Heart right ventricle (tissue), 16 donors: ENCODE measurements at regions not wholly inside any gene's neighbourhood (a gene's known extent, or its start where the extent isn't known, plus 50 kb on each side); places are given as distances from the start of the nearest gene placed in this dataset.

Experiments
- ATAC-seq, 8 donors: fragments of 200-7000 bp; cut with Tn5 transposase; one replicate each; pipeline ENCODE4 v1.9.1; 2020; ENCODE audit warnings: mild to moderate bottlenecking in 8 of 8, moderate library complexity in 8 of 8, moderate number of reproducible peaks in 1 of 8
- DNase-seq, 2 donors: peaks; one replicate each; pipeline ENCODE4 v3.0.0-alpha.2; 2020
- H3K27ac ChIP-seq, 10 donors: fragments of 200-600 bp; sonication (generic) in 2 of 10; one replicate each; pipeline versions ENCODE4 v1.5.0 to v1.8.0; 2020 to 2022; ENCODE audit warnings: mild to moderate bottlenecking in 3 of 10
- H3K27me3 ChIP-seq, 7 donors: fragments of 200-600 bp; one replicate each; pipeline ENCODE4 v1.8.0; 2021 to 2022; ENCODE audit warnings: mild to moderate bottlenecking in 2 of 7
- H3K36me3 ChIP-seq, 9 donors: fragments of 200-600 bp; sonication (generic) in 1 of 9; one replicate each; pipeline versions ENCODE4 v1.5.0 to v1.8.0; 2020 to 2022; ENCODE audit warnings: mild to moderate bottlenecking in 2 of 9
- H3K4me1 ChIP-seq, 9 donors: fragments of 200-600 bp; sonication (generic) in 1 of 9; one replicate each; pipeline versions ENCODE4 v1.5.0 to v1.8.0; 2020 to 2022; ENCODE audit warnings: mild to moderate bottlenecking in 4 of 9
- H3K4me3 ChIP-seq, 10 donors: fragments of 200-600 bp; sonication (generic) in 2 of 10; one replicate each; pipeline versions ENCODE4 v1.5.0 to v1.8.0; 2020 to 2022; ENCODE audit warnings: mild to moderate bottlenecking in 7 of 10, moderate library complexity in 2 of 10
- H3K9me3 ChIP-seq, 11 donors: fragments of 200-600 bp in 10 of 11; sonication (generic) in 2 of 11; one replicate each; pipeline versions ENCODE4 v1.5.0 to v1.8.0; 2013 to 2022; ENCODE audit warnings: mild to moderate bottlenecking in 2 of 11, control low read depth in 1 of 11, moderate library complexity in 1 of 11
- WGBS, 2 donors: extraction: QIAGEN DNeasy Blood & Tissue Kit; methylation state at CpG; one replicate each; pipeline ENCODE4 v1.1.7; 2013; ENCODE audit warnings: inconsistent platforms in 1 of 2; 5-methylcytosine and 5-hydroxymethylcytosine counted together
- intact Hi-C, 10 donors: fragments of 100-400 bp; cut with DNase I; formaldehyde crosslinking; loops; one replicate each; pipeline versions ENCODE4 v1.11.1 to v1.14.2; 2022
- TF ChIP-seq, protein P1 (sequence below), 9 donors: fragments of 200-600 bp; sonication (generic) in 2 of 9; IDR thresholded peaks; one replicate each; pipeline versions ENCODE4 v1.5.0 to v1.8.0; 2021 to 2022; ENCODE audit warnings: antibody characterized with exemption in 9 of 9, mild to moderate bottlenecking in 5 of 9, moderate library complexity in 1 of 9
- donor health status: Arrhythmogenic right ventricular cardiomyopathy.
- donor health status: ischemic (EF 13 %, LVEDD 7.1; RV severe dilation, severe dysfunction).
- donor health status: healthy with polysubstance abuse.
- donor health status: DM: no; HTN: yes; CAD: no.
- donor health status: DM: no; HTN: no; CAD: no.
- donor health status: ischemic (EF 25% LVEDD 6.9; RV normal size, moderate dysfunction).
- donor health status: ischemic (EF 25% LVEDD 5.7; RV mildly dilated, moderate dysfunction).
- donor health status: healthy.
- donor health status: DM: yes; HTN: yes; CAD: no.
- donor health status: Ischemic cardiomyopathy.
- donor health status: ischemic (EF 35%, LVEDD 5.7; RV mildly dilated, moderate dysfunction).
- donor health status: nonischemic (EF 11% LVEDD 7.7; RV severe dilation, severe dysfunction).
- donor health status: DM: yes; HTN: yes; CAD: no.
- donor health status: PGD.
- donor health status: ischemic (EF 29% LVEDD 5.4; RV normal size, mild dysfunction).
- donor health status: nonischemic (EF 23%, LVEDD 6.1; RV moderate dilation, normal function).

DNA sequence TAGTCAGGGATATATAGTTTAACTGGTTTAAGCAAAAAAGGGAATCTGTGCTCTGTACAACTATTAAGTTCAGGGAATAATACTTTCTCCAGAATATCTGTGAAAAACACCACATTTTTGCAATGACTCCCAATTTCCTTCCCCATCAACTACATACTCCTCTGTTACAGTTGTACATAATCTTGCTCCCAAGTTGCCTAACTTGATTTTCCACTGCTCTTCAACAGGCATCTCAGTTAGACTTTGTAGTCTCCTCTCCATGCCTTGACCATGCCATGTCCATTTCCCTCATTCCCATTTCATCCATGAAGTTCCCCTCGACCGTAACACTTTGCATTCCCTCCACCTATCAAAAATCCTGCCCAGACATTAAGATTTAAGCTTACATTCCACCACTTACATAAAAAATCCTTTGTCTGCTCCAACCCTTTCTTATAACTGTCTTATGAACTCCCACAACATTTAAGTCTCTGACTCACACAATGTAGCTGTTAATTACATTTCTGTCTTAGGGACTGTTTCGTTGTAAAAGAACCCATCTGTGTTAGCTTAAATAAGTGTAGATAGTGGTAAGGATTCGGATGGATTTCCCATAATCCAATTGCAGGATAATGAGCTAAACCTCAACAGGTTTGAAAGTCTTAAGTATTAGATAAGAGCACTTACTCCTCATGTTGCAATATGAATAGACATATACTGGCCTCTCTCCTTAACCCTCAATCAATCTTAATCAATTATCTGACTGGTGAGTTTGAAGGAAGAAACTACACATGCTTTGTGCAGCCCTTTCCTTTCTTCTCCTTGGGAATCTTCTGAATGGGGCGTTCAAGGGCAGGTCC lies 156.5 kb downstream of the PAWR start:
- H3K9me3 ChIP-seq = no peaks in the 10 kb centered on the region
- H3K36me3 ChIP-seq = no peaks in the 10 kb centered on the region
- H3K27ac ChIP-seq = no peak overlapping the region
- WGBS, 2 donors = 85% methylated on average over 5 of the region's 5 CpGs
- intact Hi-C loops = loop anchor here in 1 of 10 donors (10.0 kb wide), 1 partner anchor 109 kb away; no protein-coding TSS in a partner anchor
- no peak overlapping the region for H3K4me3 ChIP-seq
- TF ChIP-seq, protein P1, sequence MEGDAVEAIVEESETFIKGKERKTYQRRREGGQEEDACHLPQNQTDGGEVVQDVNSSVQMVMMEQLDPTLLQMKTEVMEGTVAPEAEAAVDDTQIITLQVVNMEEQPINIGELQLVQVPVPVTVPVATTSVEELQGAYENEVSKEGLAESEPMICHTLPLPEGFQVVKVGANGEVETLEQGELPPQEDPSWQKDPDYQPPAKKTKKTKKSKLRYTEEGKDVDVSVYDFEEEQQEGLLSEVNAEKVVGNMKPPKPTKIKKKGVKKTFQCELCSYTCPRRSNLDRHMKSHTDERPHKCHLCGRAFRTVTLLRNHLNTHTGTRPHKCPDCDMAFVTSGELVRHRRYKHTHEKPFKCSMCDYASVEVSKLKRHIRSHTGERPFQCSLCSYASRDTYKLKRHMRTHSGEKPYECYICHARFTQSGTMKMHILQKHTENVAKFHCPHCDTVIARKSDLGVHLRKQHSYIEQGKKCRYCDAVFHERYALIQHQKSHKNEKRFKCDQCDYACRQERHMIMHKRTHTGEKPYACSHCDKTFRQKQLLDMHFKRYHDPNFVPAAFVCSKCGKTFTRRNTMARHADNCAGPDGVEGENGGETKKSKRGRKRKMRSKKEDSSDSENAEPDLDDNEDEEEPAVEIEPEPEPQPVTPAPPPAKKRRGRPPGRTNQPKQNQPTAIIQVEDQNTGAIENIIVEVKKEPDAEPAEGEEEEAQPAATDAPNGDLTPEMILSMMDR (IDR thresholded peaks at IDR 0.05) = no peak
- no peak for DNase-seq
- H3K27me3 ChIP-seq = no peaks in the 10 kb centered on the region
- no peaks in the 10 kb centered on the region for H3K4me1 ChIP-seq
- no peak for ATAC-seq

DNA sequence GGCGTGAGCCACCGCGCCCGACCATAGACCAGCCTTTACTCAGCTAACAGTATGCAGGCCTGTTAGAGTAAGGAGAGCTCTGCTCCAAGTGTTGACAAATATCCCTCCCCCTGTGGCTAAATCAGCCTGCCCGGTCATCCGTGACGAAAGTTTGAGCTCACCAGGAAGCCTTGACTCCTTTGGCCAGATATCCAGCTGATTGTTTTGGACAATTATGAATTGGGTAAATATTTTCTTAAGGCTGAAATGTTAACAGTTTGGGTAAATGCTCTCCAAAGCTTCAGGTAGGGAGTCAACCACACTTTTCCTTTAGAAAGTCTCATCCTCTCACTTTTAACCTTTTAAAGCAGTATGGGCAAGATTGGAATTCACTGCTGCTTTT lies 157.9 kb downstream of the PAWR start:
- intact Hi-C loops = loop anchor here in 1 of 10 donors (10.0 kb wide), 1 partner anchor 108 kb away; no protein-coding TSS in a partner anchor
- ATAC-seq = no peak
- 92 to 95% methylated on average over 7 of the region's 7 CpGs for WGBS, 2 donors

DNA sequence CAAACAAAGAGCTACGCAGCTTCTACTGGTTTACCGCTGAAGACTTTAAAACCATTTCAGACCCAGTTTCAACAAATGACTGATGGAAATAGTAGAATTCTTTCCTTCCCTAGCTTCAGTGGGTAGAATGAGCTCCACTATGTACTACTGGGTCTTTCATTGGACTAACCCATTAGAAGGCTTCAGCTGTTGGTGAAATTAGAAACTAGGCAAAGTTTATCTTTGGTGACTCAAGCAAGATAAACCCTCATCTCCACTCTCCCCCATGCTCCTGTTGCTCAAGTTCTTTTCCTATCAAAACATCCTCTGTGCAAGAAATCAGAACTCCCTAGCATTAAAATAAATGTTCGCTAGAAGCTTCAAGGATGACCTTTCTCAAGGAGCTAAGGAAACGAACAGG lies 159.2 kb downstream of the PAWR start:
- H3K9me3 ChIP-seq = no peaks in the 10 kb centered on the region
- no peak overlapping the region for H3K27ac ChIP-seq
- 78 to 82% methylated on average over 4 of the region's 4 CpGs for WGBS, 2 donors
- no peaks in the 10 kb centered on the region for H3K4me1 ChIP-seq
- H3K4me3 ChIP-seq = no peak overlapping the region
- TF ChIP-seq, protein P1 (IDR thresholded peaks at IDR 0.05) = no peak
- intact Hi-C loops = loop anchor here in 1 of 10 donors (10.0 kb wide), 1 partner anchor 107 kb away; no protein-coding TSS in a partner anchor
- H3K27me3 ChIP-seq = no peaks in the 10 kb centered on the region
- ATAC-seq (no peak), DNase-seq (no peak)
- H3K36me3 ChIP-seq = no peaks in the 10 kb centered on the region

More for the DNA sequence above, 157.9 kb downstream of the PAWR start:
- H3K4me3 ChIP-seq = no peak overlapping the region
- TF ChIP-seq, protein P1 (IDR thresholded peaks at IDR 0.05) = no peak
- no peaks in the 10 kb centered on the region for H3K36me3 ChIP-seq
- H3K27me3 ChIP-seq = no peaks in the 10 kb centered on the region
- DNase-seq = no peak
- H3K4me1 ChIP-seq = no peaks in the 10 kb centered on the region
- no peaks in the 10 kb centered on the region for H3K9me3 ChIP-seq
- H3K27ac ChIP-seq = no peak overlapping the region

DNA sequence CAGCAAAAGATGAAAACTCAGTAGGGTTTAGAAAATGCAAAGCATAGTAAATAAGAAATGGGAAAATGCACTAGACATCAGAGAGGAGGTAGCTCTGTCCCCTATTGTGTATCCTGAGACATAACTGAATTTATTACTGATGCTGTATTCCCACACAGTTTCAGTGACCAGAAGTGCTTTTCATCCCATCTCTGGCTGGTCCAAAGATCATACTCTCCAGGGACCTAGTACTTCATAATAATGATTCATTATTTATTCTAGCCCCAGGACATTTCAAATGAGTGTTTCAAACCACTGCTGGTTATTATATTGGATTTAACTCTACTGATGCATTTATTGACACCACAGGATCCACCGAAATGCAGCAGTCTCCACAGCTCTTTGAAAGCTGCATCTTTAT lies 163.3 kb downstream of the PAWR start:
- DNase-seq = no peak
- H3K4me1 ChIP-seq = no peaks in the 10 kb centered on the region
- H3K9me3 ChIP-seq = no peaks in the 10 kb centered on the region
- ATAC-seq = no peak
- TF ChIP-seq, protein P1 (IDR thresholded peaks at IDR 0.05) = no peak
- no peaks in the 10 kb centered on the region for H3K36me3 ChIP-seq
- intact Hi-C loops = no loop called here
- H3K4me3 ChIP-seq = no peak overlapping the region
- H3K27ac ChIP-seq = no peak overlapping the region
- H3K27me3 ChIP-seq = no peaks in the 10 kb centered on the region
- 90 to 93% methylated on average over 1 of the region's 1 CpG for WGBS, 2 donors
